ENCODE measurements at regions not wholly inside any gene's neighbourhood (a gene's known extent, or its start where the extent isn't known, plus 50 kb on each side); places are given as distances from the start of the nearest gene placed in this dataset.

DNA sequence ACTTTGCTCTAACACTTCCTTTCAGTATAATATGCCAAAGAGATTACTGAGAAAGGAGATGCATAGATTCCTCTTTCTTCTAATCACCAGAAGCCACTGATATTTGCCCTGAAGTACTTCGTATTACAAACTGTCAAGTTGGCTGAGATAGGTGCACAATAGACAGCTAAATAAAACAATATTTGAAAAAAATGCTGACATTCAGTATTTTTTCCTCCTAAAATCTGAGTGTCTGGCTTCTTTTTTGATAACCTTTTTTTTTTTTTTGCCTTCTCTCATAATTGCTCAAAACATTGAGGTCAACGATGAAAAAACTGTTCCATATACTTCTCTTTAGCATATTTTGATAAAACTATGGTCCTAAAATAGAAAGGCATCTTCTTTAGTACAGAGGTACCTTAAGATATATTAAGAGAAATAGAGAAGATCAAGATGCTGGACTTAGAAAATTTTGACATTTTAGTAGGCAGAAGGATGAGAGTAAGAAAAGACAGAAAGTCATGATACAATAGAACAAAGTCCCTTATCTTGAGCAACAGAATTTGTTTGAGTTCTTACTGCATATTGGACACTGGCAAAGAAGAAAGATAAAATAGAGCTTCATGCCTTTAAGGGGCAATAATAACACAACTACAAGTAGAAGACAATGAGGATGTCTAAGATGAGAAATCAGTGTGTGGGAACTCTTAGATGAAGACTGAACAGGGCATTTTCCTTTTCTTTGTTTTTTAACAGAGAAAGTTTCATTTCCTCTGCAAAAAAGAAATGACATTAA lies 220.7 kb downstream of the PTH2R start:
- TF ChIP-seq, protein P1, sequence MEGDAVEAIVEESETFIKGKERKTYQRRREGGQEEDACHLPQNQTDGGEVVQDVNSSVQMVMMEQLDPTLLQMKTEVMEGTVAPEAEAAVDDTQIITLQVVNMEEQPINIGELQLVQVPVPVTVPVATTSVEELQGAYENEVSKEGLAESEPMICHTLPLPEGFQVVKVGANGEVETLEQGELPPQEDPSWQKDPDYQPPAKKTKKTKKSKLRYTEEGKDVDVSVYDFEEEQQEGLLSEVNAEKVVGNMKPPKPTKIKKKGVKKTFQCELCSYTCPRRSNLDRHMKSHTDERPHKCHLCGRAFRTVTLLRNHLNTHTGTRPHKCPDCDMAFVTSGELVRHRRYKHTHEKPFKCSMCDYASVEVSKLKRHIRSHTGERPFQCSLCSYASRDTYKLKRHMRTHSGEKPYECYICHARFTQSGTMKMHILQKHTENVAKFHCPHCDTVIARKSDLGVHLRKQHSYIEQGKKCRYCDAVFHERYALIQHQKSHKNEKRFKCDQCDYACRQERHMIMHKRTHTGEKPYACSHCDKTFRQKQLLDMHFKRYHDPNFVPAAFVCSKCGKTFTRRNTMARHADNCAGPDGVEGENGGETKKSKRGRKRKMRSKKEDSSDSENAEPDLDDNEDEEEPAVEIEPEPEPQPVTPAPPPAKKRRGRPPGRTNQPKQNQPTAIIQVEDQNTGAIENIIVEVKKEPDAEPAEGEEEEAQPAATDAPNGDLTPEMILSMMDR (conservative IDR thresholded peaks at IDR 0.05; ENCODE audit: low read depth, low read length), result no peak
- DNase-seq (ENCODE audit: low read depth), result no peak
- no peak overlapping the region for H3K4me3 ChIP-seq (ENCODE audit: low read depth, low read length)

DNA sequence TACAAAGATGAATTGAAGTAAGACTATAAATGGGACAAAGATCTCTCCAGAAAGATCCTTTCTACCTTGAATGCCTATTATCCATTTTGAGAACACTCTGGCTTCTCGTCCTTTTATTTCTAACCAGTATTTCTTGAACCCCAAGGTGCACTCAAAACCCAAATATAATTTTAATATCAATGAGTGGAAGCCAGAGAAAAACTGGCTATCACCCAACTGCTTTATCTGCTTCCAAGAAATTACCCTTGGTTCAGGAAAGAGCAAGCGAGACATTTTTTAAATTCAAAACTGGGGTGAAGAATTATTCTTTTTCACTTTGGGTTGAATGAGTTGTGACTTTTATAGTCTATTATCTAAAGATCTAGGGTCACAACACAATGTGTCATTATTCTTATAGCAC lies 221.3 kb downstream of the PTH2R start:
- DNase-seq (ENCODE audit: low read depth), result no peak
- TF ChIP-seq, protein P1 (conservative IDR thresholded peaks at IDR 0.05; ENCODE audit: low read depth, low read length), result no peak
- no peak overlapping the region for H3K4me3 ChIP-seq (ENCODE audit: low read depth, low read length)

DNA sequence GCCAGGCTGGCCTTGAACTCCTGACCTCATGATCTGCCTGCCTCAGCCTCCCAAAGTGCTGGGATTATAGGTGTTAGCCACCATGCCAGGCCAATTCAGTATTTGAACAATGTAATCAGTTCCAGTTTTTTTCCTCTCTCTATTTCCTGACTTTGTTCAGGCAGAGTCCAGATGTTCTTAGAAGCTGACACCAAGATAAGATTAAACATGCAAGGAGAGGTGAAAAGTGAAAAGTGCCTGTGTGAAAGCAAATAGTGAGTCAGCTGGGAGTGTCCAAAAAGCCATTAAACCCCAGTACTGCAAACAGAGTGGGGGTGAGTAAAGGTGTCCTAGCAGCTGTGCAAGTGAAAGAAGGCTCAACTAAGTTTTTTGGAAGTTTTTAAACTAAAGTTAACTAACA lies 231.5 kb downstream of the PTH2R start:
- H3K4me3 ChIP-seq (ENCODE audit: low read depth, low read length), result no peak overlapping the region
- TF ChIP-seq, protein P1 (conservative IDR thresholded peaks at IDR 0.05; ENCODE audit: low read depth, low read length), result no peak
- DNase-seq (ENCODE audit: low read depth), result no peak

DNA sequence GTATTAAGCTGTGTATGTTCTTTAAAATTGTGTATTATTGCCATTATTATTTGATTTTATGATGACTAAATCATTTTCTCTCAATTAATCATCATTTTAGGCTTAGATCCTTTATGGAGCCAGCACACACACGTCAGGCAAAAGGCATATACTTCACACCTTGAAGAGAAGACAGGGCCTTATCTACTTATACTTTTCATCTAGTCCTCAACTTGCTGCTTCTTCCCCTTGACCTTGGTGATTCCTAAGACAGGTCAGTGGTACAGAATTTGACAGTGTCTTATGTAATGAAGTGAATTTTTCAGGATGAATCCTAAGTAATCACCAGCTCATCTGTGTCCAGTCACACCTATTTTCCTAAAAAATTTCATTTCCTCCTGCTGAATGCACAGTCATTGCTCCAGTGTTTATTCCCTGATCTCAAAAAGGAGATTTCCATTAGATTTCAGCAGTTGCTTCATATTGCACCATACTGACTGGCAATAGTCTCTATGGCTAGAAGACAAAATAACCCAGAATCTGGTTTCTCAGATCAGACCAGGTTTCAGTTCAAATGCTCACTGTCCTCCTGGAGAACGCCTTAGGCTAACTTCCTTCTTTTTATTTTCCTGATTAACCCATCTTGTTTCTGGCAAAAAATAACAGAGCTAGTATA lies 235.7 kb downstream of the PTH2R start:
- TF ChIP-seq, protein P1 (conservative IDR thresholded peaks at IDR 0.05; ENCODE audit: low read depth, low read length), result no peak
- H3K4me3 ChIP-seq (ENCODE audit: low read depth, low read length), result no peak overlapping the region
- no peak for DNase-seq (ENCODE audit: low read depth)

DNA sequence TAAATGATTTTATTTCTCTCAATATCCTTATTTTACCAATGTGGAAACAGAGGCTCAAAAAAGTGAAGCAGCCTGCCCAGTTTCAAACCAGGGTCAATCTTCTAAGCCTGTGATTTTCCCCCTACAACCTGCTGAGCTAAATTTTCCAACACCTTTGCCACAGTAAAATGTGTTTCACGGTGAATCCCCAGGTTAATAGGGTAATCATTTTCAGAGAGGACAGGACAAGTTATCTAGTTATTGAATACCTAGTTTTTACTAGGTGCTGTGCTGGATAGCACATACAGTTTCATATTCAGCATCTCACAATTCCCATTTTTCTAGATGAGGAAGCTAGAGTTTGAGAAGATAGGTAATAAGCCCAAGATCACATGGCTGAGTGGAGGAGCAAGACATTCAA lies 236.6 kb downstream of the PTH2R start:
- peak; percentile 31 for DNase-seq (ENCODE audit: low read depth)
- H3K4me3 ChIP-seq (ENCODE audit: low read depth, low read length), result no peak overlapping the region
- TF ChIP-seq, protein P1 (conservative IDR thresholded peaks at IDR 0.05; ENCODE audit: low read depth, low read length), result no peak

DNA sequence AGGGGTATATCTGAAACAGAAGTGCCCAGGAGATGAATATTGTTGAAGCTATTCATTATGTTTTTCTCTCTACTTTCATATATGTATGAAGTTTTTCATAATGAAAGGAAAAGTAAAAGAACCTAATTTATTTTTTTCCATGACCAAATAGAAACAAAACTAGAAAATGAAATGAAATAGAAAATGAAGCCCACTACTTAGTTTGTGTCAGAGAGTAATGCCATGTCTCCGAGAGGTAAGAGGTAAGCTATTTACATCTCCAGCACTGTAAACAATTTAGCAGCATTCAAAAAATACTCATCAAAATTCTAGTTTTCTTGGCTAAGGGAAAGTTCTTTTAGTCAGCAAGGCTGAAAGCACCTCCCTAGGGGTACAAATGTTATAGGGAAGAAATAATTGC lies 238.6 kb downstream of the PTH2R start:
- TF ChIP-seq, protein P1 (conservative IDR thresholded peaks at IDR 0.05; ENCODE audit: low read depth, low read length), result no peak
- H3K4me3 ChIP-seq (ENCODE audit: low read depth, low read length), result no peak overlapping the region
- DNase-seq (ENCODE audit: low read depth), result no peak
